Testis (tissue), 2 donors: ENCODE measurements at regions not wholly inside any gene's neighbourhood (a gene's known extent, or its start where the extent isn't known, plus 50 kb on each side); places are given as distances from the start of the nearest gene placed in this dataset.

Experiments
- CTCF ChIP-seq, 3 experiments: fragments of 450-650 bp in 2 of 3; fragments of 200-600 bp in 1 of 3; sonication (generic) in 1 of 3; IDR thresholded peaks; one replicate each; pipeline ENCODE4 v1.5.1; 2016 to 2019; ENCODE audit warnings: antibody characterized with exemption in 3 of 3, mild to moderate bottlenecking in 2 of 3, moderate library complexity in 1 of 3
- POLR2A ChIP-seq: fragments of 450-650 bp; IDR thresholded peaks from one replicate; pipeline ENCODE4 v1.6.1; 2017; ENCODE audit warnings: antibody characterized with exemption, mild to moderate bottlenecking, moderate library complexity

GRCh38 chr7:113209449-113210203 is 91.3 kb upstream of the SMIM30 start:
- TF ChIP-seq CTCF (IDR thresholded peaks at IDR 0.05) (no peak), POLR2A (no peak)
